ENCODE measurements at regions not wholly inside any gene's neighbourhood (a gene's known extent, or its start where the extent isn't known, plus 50 kb on each side); places are given as distances from the start of the nearest gene placed in this dataset.
"Not testable (repeated sequence)": the region's sequence is repeated elsewhere in the genome, so short reads cannot be mapped to it uniquely, and the experiment has no call there.

GRCh38 chr14:34081576-34082136 is 130.8 kb upstream of the EGLN3 start:
- ChIA-PET CTCF (no interaction called here), POLR2A (no interaction called here)
- H3K27ac ChIP-seq (ENCODE audit: low read depth, low read length): no peak overlapping the region
- Mint-ChIP-seq H3K9me3 (peaks cover 0 to 1% (median 0%) of the 10 kb centered on the region in 11 donors), H3K4me3 (no peak overlapping the region), H3K4me1 (peaks cover 0 to 12% (median 0%) of the 10 kb centered on the region in 7 donors), H3K27me3 (peaks cover 0 to 31% (median 0%) of the 10 kb centered on the region in 5 donors), H3K36me3 (peaks cover 0 to 3% (median 0%) of the 10 kb centered on the region in 5 donors), H3K27ac (no peak overlapping the region)
- H3K36me3 ChIP-seq (ENCODE audit: control insufficient read depth in 2 of 3, insufficient read depth in 3 of 3, low read length in 3 of 3): no peaks in the 10 kb centered on the region
- DNase-seq (no peak), ATAC-seq (no peak)
- H3K27me3 ChIP-seq (ENCODE audit: control insufficient read depth in 2 of 2, insufficient read depth in 2 of 2, low read length in 2 of 2): no peaks in the 10 kb centered on the region
- no peaks in the 10 kb centered on the region for H3K4me1 ChIP-seq (ENCODE audit: control insufficient read depth in 2 of 2, insufficient read depth in 2 of 2, low read length in 2 of 2)
- H3K9me3 ChIP-seq (ENCODE audit: control insufficient read depth in 2 of 3, low read length in 3 of 3): no peaks in the 10 kb centered on the region
- H3K4me3 ChIP-seq (ENCODE audit: low read length): no peak overlapping the region
- intact Hi-C loops (cut with micrococcal nuclease): no loop called here

GRCh38 chr14:34081101-34081575 is 130.3 kb upstream of the EGLN3 start:
- Histone ChIP-seq H3K27me3 (ENCODE audit: control insufficient read depth in 2 of 2, insufficient read depth in 2 of 2, low read length in 2 of 2) (no peaks in the 10 kb centered on the region), H3K36me3 (ENCODE audit: control insufficient read depth in 2 of 3, insufficient read depth in 3 of 3, low read length in 3 of 3) (no peaks in the 10 kb centered on the region), H3K4me3 (ENCODE audit: low read length) (no peak overlapping the region), H3K9me3 (ENCODE audit: control insufficient read depth in 2 of 3, low read length in 3 of 3) (no peaks in the 10 kb centered on the region), H3K27ac (ENCODE audit: low read depth, low read length) (no peak overlapping the region), H3K4me1 (ENCODE audit: control insufficient read depth in 2 of 2, insufficient read depth in 2 of 2, low read length in 2 of 2) (no peaks in the 10 kb centered on the region)
- H3K9me3 Mint-ChIP-seq: peaks cover 0 to 1% (median 0%) of the 10 kb centered on the region in 11 donors
- H3K4me1 Mint-ChIP-seq: peaks cover 0 to 12% (median 0%) of the 10 kb centered on the region in 7 donors
- ChIA-PET CTCF (no interaction called here), POLR2A (no interaction called here)
- ATAC-seq: no peak
- H3K27ac Mint-ChIP-seq: no peak overlapping the region
- H3K27me3 Mint-ChIP-seq: peaks cover 0 to 32% (median 0%) of the 10 kb centered on the region in 5 donors
- DNase-seq: no peak
- H3K36me3 Mint-ChIP-seq: peaks cover 0 to 2% (median 0%) of the 10 kb centered on the region in 5 donors
- H3K4me3 Mint-ChIP-seq: no peak overlapping the region
- intact Hi-C loops (cut with micrococcal nuclease): no loop called here

- DNase-seq; H3K36me3 ChIP-seq (ENCODE audit: control insufficient read depth in 2 of 3, insufficient read depth in 3 of 3, low read length in 3 of 3); H3K4me3 Mint-ChIP-seq; H3K4me1 ChIP-seq (ENCODE audit: control insufficient read depth in 2 of 2, insufficient read depth in 2 of 2, low read length in 2 of 2); H3K9me3 Mint-ChIP-seq; H3K4me3 ChIP-seq (ENCODE audit: low read length); ATAC-seq; H3K36me3 Mint-ChIP-seq; H3K27me3 ChIP-seq (ENCODE audit: control insufficient read depth in 2 of 2, insufficient read depth in 2 of 2, low read length in 2 of 2); H3K27ac ChIP-seq (ENCODE audit: low read depth, low read length); CTCF ChIA-PET; H3K27ac Mint-ChIP-seq; POLR2A ChIA-PET; intact Hi-C loops (cut with micrococcal nuclease); H3K9me3 ChIP-seq (ENCODE audit: control insufficient read depth in 2 of 3, low read length in 3 of 3): not testable (repeated sequence)
- peaks cover 0 to 41% (median 0%) of the 10 kb centered on the region in 5 donors for H3K27me3 Mint-ChIP-seq
- H3K4me1 Mint-ChIP-seq: peaks cover 0 to 19% (median 0%) of the 10 kb centered on the region in 7 donors
Measured at GRCh38 chr14:34079643-34080042, 128.8 kb upstream of the EGLN3 start.

GRCh38 chr14:34078117-34078743 is 127.4 kb upstream of the EGLN3 start:
- intact Hi-C loops (cut with micrococcal nuclease): no loop called here
- Mint-ChIP-seq H3K4me1 (peaks cover 0 to 19% (median 0%) of the 10 kb centered on the region in 7 donors), H3K36me3 (no peaks in the 10 kb centered on the region), H3K9me3 (peaks cover 0 to 6% (median 0%) of the 10 kb centered on the region in 11 donors), H3K27ac (no peak overlapping the region), H3K4me3 (no peak overlapping the region), H3K27me3 (peaks cover 0 to 41% (median 0%) of the 10 kb centered on the region in 5 donors)
- Histone ChIP-seq H3K27me3 (ENCODE audit: control insufficient read depth in 2 of 2, insufficient read depth in 2 of 2, low read length in 2 of 2) (no peaks in the 10 kb centered on the region), H3K9me3 (ENCODE audit: control insufficient read depth in 2 of 3, low read length in 3 of 3) (no peaks in the 10 kb centered on the region), H3K27ac (ENCODE audit: low read depth, low read length) (no peak overlapping the region), H3K36me3 (ENCODE audit: control insufficient read depth in 2 of 3, insufficient read depth in 3 of 3, low read length in 3 of 3) (no peaks in the 10 kb centered on the region), H3K4me3 (ENCODE audit: low read length) (no peak overlapping the region), H3K4me1 (ENCODE audit: control insufficient read depth in 2 of 2, insufficient read depth in 2 of 2, low read length in 2 of 2) (no peaks in the 10 kb centered on the region)
- CTCF ChIA-PET: no interaction called here
- POLR2A ChIA-PET: no interaction called here
- peak; percentile 67 for ATAC-seq
- no peak for DNase-seq

GRCh38 chr14:34075826-34076225 is 125.0 kb upstream of the EGLN3 start:
- Mint-ChIP-seq H3K27me3 (peaks cover 0 to 43% (median 0%) of the 10 kb centered on the region in 5 donors), H3K9me3 (peaks cover 0 to 16% (median 4%) of the 10 kb centered on the region in 11 donors), H3K27ac (no peak overlapping the region), H3K4me3 (no peak overlapping the region), H3K36me3 (peaks cover 0 to 10% (median 0%) of the 10 kb centered on the region in 5 donors), H3K4me1 (peaks cover 0 to 15% (median 0%) of the 10 kb centered on the region in 7 donors)
- DNase-seq (no peak), ATAC-seq (no peak)
- CTCF ChIA-PET: no interaction called here
- Histone ChIP-seq H3K27ac (ENCODE audit: low read depth, low read length) (no peak overlapping the region), H3K27me3 (ENCODE audit: control insufficient read depth in 2 of 2, insufficient read depth in 2 of 2, low read length in 2 of 2) (no peaks in the 10 kb centered on the region), H3K36me3 (ENCODE audit: control insufficient read depth in 2 of 3, insufficient read depth in 3 of 3, low read length in 3 of 3) (no peaks in the 10 kb centered on the region), H3K4me3 (ENCODE audit: low read length) (no peak overlapping the region), H3K4me1 (ENCODE audit: control insufficient read depth in 2 of 2, insufficient read depth in 2 of 2, low read length in 2 of 2) (no peaks in the 10 kb centered on the region), H3K9me3 (ENCODE audit: control insufficient read depth in 2 of 3, low read length in 3 of 3) (no peaks in the 10 kb centered on the region)
- intact Hi-C loops (cut with micrococcal nuclease): no loop called here
- POLR2A ChIA-PET: no interaction called here

- POLR2A ChIA-PET: no interaction called here
- Histone ChIP-seq H3K36me3 (ENCODE audit: control insufficient read depth in 2 of 3, insufficient read depth in 3 of 3, low read length in 3 of 3) (no peaks in the 10 kb centered on the region), H3K9me3 (ENCODE audit: control insufficient read depth in 2 of 3, low read length in 3 of 3) (no peaks in the 10 kb centered on the region), H3K27me3 (ENCODE audit: control insufficient read depth in 2 of 2, insufficient read depth in 2 of 2, low read length in 2 of 2) (no peaks in the 10 kb centered on the region), H3K27ac (ENCODE audit: low read depth, low read length) (no peak overlapping the region), H3K4me1 (ENCODE audit: control insufficient read depth in 2 of 2, insufficient read depth in 2 of 2, low read length in 2 of 2) (no peaks in the 10 kb centered on the region), H3K4me3 (ENCODE audit: low read length) (no peak overlapping the region)
- ATAC-seq: peak; percentile 54
- CTCF ChIA-PET: no interaction called here
- Mint-ChIP-seq H3K4me3 (no peak overlapping the region), H3K27me3 (peaks cover 0 to 46% (median 0%) of the 10 kb centered on the region in 5 donors), H3K4me1 (peaks cover 0 to 15% (median 0%) of the 10 kb centered on the region in 7 donors), H3K36me3 (peaks cover 0 to 10% (median 0%) of the 10 kb centered on the region in 5 donors), H3K9me3 (peaks cover 0 to 16% (median 4%) of the 10 kb centered on the region in 11 donors), H3K27ac (no peak overlapping the region)
- intact Hi-C loops (cut with micrococcal nuclease): no loop called here
- DNase-seq: no peak
Measured at GRCh38 chr14:34075042-34075744, 124.3 kb upstream of the EGLN3 start.
